Renal cortex interstitium (tissue), 11 donors: ENCODE measurements at regions not wholly inside any gene's neighbourhood (a gene's known extent, or its start where the extent isn't known, plus 50 kb on each side); places are given as distances from the start of the nearest gene placed in this dataset.
"Not testable (repeated sequence)": the region's sequence is repeated elsewhere in the genome, so short reads cannot be mapped to it uniquely, and the experiment has no call there.

Experiments
- DNase-seq, 11 donors: peaks; one replicate each; pipeline ENCODE4 v3.0.0-alpha.2; 2013; ENCODE audit warnings: low read depth in 9 of 11, low spot score in 4 of 11; ENCODE audit errors: extremely low read depth in 1 of 11

- no peak for DNase-seq
Measured at GRCh38 chr1:199220031-199220430, 581.2 kb downstream of the PTPRC start.

DNA sequence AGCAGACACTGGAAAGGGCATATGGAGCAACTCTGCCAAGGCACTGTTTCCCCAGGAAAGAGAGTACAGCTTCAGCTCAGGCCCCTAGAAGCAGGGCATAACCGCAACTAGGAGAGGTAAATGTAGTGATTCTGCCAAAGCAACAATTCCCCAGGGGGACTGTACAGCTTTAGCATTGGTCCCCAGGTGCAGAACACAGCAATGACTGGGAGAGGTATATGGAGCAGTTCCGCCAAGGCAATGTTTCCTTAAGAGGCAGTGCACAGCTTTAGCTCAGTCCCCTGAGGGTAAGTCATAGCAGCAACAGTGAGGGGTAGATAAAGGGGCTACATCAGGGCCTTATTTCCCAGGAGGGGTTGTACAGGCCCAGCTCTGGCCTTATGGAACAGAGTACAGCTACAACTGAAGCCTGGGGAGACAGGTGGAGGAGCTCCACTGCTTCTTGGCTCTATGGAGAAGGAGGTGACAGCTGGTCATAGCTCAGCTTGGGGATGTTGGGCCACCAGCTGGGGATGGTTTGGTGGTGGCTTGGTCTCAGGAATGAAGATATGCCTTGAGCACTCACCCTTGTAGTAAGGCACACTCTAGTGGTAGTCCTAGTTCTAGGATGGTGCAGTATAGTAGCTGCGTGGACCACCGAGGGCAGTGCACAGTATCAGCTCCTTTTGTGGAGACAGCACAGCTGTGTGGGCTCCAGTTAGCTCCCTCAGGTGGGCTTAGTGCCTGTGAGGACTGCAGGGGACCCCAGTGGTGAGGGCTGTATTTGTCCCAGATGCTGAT, 582.7 kb downstream of the PTPRC start:
- no peak for DNase-seq

- DNase-seq, result no peak
Measured at GRCh38 chr1:199223936-199224335, 585.1 kb downstream of the PTPRC start.

DNA sequence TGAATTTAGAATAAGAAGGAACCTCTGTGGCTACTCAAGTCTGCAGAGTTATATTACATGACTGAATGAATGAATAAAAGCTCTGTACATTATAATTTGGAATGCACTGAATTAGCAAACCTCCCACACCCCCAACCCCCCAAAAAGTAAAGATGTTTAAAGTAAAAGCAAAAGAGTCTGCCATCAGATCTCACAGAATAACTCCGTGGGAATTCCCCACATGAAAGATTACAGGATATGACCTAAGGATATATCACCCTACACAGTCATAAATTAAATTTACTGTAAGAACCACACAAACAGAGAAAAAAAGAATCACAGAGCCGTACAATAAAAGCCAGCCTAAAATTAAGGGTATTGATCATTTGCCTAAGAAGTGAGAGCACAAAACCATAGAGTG, 587.3 kb downstream of the PTPRC start:
- peak in 4 of 11 donors; percentile 18 to 28 (median 26) for DNase-seq

DNA sequence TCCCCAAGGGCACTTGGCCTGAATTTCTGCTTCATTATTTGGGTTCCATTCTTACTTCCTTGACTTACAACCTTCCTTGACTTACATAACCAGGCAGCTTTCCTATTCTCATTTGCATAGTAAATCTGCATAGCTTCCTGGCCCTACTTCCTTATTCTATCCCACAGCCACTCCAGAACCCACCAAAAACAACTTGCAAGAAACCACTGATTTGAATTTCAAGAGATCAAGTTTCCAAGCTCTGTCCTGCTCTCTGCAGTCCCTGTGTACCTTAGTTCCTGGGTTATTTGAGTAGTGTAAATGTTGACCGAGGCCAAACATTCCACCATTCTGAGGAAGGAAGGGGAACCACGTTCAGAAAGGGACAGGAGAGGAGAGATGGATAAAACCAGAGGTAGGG, 603.3 kb downstream of the PTPRC start:
- no peak for DNase-seq

DNA sequence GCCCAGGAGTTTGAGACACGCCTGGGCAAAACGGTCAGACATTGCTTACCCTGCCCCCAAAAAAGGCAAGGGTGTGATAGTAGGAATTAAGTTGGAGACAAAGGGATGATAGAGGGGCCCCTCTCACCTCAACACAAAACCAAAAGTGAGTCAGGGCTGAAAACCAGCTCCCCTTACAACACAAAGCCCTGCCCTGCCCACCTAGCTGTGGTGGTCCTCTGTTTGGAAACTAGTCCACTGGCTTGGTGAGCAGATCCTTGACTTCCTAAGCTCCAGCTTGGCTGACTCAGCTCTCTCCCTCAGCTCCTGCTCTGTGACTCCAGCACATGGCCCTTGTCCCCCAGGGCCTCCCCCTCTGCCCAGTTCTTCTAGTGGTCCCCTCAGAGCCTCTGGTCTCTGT, 603.8 kb downstream of the PTPRC start:
- no peak for DNase-seq

- DNase-seq, result no peak
Measured at GRCh38 chr1:199243423-199244061, 604.7 kb downstream of the PTPRC start.

DNA sequence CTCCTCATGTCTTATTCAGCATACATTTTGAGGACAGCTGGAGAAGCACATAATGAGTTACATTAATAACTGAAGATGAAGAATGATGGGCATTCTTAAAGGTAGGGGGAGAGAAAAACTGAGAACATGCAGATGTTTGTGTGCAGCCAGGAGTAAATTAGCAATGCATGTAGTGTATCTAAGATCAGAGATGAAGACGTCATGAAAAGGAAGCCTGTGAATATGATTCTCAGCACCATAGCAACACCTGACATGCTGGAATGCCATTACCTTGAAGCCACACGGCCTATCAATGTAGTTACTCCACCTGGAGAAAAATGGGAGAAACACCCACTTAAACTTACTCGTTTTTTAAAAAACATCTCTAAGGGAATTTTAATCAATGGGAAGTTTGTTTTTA, 607.1 kb downstream of the PTPRC start:
- DNase-seq, result no peak

DNA sequence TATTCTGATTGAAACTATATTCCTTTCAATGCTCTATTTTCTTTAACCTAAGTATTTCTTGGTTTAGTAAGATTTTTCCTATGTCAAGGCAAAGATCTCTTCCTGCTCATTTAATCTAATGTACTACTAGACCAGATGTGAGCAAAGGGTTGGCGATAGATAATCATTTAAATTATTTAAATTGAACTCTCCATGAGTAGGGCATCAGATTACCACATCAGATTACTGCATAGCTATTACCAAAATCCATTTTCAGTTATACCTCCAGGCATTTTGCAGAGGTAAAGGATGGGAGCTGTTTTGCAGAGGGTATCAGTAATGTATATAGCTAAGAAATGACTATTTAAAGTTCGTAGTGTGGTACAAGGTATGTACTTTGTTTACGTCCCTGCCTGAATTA, 607.9 kb downstream of the PTPRC start:
- no peak for DNase-seq

GRCh38 chr1:199247891-199248290, 609.1 kb downstream of the PTPRC start:
- no peak for DNase-seq

DNA sequence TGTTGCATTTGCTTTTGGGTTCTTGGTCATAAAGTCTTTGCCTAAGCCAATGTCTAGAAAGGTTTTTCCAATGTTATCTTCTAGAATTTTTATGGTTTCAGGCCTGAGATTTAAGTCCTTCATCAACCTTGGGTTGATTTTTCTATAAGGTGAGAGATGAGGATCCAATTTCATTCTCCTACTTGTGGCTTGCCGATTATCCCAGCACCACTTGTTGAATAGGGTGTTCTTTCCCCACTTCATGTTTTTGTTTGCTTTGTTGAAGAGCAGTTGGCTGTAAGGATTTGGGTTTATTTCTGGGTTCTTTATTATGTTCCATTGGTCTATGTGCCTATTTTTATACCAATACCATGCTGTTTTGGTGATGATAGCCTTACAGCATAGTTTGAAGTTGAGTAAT, 615.2 kb downstream of the PTPRC start:
- not testable (repeated sequence) for DNase-seq

GRCh38 chr1:199261328-199261727, 622.5 kb downstream of the PTPRC start:
- no peak for DNase-seq

DNA sequence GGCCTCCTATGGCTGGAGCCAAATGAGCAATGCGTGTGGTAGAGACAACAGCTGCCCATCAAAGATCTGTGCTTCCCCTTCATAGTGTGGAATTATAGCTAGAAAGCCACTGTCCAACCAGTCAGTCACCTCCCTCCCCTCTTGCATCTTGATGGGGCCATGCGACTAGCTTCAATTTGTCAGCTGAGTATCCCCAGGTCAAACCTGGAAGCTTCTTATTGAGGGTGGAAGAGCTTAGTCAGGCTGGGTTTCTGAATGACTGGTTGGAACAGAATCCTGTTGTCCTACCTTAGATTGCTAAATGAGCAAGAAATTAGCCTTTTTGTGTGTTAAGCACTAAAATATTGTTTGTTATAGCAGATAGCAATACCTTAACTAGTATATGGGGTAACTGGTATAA, 625.4 kb downstream of the PTPRC start:
- no peak for DNase-seq

- DNase-seq, result no peak
Measured at GRCh38 chr1:199264911-199265310, 626.1 kb downstream of the PTPRC start.

- DNase-seq, result no peak
Measured at GRCh38 chr1:199265319-199265718, 626.5 kb downstream of the PTPRC start.

GRCh38 chr1:199269241-199269640, 630.4 kb downstream of the PTPRC start:
- DNase-seq, result no peak

DNA sequence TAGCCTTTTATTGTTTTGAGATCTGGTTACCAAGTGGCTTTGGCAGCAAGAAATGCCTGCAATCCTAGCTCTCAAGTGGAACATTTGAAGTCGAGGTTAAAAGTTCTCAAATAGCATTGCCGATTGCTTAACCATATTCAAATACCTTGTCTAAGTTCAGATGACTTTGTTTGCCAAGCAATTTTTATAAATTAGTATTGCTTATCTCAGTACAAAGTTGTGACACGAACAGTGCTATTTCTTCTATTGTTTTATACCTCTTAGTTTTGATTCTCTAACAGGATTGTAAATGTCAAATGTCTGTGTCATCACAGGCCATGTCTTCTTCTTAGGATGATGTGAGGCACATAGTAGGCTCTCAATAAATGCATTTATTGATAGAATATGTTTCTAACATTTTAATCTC, 633.3 kb downstream of the PTPRC start:
- no peak for DNase-seq

DNA sequence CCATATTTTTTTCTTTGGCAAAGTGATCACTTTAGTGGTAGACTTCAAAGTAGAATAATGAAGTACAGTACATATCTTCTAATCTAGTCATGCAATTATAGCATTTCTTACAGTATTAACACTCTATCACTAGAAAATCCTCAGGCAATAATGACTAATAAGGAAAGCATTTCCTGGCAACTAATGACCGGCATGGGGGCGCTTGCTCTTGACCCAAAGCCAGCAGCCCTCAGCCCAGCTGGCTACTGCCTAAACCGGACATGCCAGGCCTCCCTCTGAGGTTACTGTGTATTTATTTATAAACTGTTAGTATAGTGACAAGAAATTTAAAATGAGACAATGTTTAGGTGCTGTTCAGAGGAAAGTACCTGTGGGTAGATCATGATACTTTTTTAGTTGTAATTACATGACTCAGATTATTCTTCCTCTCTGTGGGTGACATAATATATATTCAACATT, 633.8 kb downstream of the PTPRC start:
- DNase-seq, result peak in 1 of 11 donors; percentile 11

DNA sequence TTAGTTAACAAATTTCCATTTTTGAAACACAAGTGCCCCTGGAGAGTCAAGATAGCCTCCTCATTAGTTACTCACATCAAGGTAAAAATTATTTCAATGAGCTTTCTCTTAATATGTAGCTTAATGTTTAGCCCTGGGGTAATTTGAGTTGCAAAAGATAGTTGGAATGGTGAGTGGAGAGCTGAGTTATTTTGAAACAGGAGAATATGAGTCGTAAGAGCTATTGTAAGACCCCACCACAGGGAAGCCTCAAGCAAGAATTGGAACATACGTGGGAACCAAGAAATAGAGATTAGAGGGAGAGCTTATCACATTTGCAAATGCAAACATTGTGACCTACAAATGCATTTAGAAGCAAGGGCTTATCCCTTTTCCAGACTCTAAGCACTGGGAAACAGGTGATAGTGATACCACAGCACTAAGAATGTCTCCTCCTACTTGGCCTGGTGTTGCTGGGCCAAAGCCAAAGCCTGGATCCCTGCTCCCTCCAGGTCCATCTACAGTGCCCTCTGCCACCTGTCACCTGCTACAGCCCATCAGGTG, 635.1 kb downstream of the PTPRC start:
- no peak for DNase-seq

GRCh38 chr1:199279067-199279466, 640.2 kb downstream of the PTPRC start:
- no peak for DNase-seq
